ENCODE measurements at regions not wholly inside any gene's neighbourhood (a gene's known extent, or its start where the extent isn't known, plus 50 kb on each side); places are given as distances from the start of the nearest gene placed in this dataset.
A peak's percentile ranks its signal among the peaks of the same experiment; 100 is the strongest.
"Not testable (repeated sequence)": the region's sequence is repeated elsewhere in the genome, so short reads cannot be mapped to it uniquely, and the experiment has no call there.

DNA sequence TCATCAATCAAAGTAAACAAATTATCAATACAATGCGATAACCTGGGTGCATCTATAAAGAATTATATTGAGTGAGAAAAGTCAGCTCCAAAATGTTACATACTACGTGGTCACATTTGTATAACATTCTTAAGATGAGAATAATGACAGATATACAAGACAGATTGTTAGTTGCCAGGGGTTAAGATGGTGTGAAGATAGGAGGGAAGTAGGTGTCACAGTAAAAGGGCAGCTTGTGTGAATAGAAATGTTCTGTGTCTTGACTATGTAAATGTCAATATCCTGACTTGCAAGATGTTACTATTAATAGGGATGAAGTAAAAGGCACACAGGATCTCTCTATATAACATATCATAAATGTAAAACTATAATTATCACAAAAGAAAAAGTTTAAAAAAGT lies 611.2 kb upstream of the SPRY2 start:
- DNase-seq (ENCODE audit: low read depth): no peak

DNA sequence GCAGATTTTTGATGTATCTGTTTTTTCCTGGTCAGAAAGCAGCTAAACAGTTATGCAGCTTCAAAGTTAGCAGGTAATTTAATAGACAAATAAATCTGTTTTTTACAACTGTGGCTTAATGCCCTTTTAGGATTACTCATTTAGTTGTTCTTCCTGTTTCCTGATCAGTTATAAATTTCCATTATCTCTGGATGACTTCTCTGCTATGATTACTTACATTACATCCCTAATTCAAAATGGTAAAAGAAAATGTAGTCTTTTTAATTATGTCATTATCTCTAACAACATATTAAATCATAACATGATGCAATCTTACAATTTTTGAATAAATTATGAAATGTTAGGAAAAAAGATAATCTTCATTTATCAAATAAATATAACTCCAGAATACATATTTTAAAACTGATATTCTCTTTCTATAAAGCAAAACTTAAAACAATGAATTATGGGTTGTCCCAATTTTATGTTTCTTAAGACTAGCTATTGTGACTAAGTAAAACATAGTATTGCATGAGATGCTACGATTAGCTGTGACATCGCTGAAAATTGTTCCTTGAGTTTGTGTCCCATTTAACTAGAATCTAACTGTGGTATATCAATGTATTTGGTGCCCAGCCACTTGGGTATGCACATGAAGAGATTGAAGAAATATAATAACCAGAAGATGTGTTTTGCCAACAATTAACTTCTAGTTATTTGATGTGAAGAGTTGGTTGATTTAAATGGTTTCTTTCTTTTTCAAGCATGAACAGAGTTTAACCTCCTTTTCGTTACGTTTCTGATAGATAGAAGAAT lies 605.3 kb upstream of the SPRY2 start:
- no peak for DNase-seq (ENCODE audit: low read depth)

GRCh38 chr13:80945328-80945727 lies 604.4 kb upstream of the SPRY2 start:
- DNase-seq (ENCODE audit: low read depth): no peak

GRCh38 chr13:80939581-80939980 lies 598.7 kb upstream of the SPRY2 start:
- DNase-seq (ENCODE audit: low read depth): peak; percentile 33

DNA sequence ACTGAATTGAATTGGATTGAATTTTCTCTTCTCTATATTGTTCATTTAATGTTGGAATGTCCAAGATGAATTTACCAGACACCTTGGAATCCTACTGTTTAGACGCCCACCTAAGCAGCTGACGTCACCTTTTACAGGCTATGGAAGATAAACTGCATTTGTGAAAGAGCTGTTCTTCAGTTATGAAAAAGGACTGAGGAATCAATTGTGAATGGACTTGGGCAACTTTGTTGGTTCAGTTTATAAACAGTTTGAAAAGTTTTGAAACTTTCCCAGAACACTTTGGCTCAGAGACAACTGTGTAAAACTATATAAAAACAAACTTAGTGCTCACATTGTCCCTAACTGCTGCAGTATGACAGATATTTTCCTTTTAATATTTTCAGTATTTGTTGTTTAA lies 590.8 kb upstream of the SPRY2 start:
- no peak for DNase-seq (ENCODE audit: low read depth)

- no peak for DNase-seq (ENCODE audit: low read depth)
Measured at GRCh38 chr13:80931118-80931517, 590.2 kb upstream of the SPRY2 start.

DNA sequence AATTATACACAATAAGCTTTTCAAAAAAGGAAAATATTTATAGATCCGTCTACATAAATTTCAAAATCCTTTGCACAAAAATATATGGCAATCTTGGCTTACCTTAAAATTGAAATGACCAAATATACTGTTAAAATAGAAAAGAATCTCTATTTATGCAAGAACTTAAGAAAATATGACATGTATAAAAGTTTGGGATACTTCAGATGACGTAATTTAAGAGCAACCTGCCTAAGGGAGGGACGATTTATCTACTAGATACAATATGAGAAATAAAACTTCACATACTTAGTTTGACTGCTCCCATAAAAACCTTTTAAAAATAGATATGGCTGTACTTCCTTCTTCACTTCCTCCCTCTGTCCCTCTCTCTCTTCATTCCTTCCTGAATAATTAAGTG lies 587.3 kb upstream of the SPRY2 start:
- no peak for DNase-seq (ENCODE audit: low read depth)

GRCh38 chr13:80926024-80926423 lies 585.1 kb upstream of the SPRY2 start:
- DNase-seq (ENCODE audit: low read depth): not testable (repeated sequence)

DNA sequence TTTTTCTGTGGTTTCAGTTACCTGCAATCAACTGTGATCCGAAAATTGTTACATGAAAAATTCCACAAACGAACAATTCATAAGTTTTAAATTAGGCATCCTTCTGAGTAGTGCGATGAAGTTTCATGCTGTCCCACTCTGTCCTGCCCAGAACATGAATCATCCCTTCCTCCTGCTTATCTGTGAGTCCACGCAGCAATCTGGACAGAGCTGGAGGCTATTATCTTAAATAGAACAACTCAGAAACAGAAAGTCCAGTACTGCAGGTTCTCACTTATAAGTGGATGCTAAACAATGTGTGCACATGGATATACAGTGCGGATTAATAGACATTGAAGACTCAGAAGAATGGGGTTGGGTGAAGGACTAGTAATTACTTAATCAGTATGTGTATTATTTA lies 583.7 kb upstream of the SPRY2 start:
- peak; percentile 59 for DNase-seq (ENCODE audit: low read depth)

DNA sequence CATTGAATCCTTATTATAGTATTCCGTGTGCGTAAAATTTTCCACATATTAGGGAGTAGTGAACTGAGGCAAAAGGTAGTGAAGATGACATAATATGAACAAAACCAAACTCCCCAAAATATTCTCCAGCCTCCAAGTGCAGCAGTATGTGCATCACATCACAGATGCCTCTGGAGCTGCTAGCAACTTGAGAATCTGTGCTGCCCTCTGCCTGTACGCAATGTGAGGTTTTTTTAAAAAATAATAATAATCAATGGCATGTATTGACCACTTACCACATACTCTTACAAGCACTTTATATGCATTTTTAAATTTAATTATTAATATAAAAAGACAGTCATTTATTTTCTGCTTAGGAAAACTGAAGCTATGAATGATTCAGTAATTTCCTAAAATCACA lies 583.0 kb upstream of the SPRY2 start:
- peak; percentile 29 for DNase-seq (ENCODE audit: low read depth)

- DNase-seq (ENCODE audit: low read depth): peak; percentile 10
Measured at GRCh38 chr13:80921971-80922370, 581.0 kb upstream of the SPRY2 start.

- peak; percentile 64 for DNase-seq (ENCODE audit: low read depth)
Measured at GRCh38 chr13:80921541-80921940, 580.6 kb upstream of the SPRY2 start.

GRCh38 chr13:80906860-80907259 lies 565.9 kb upstream of the SPRY2 start:
- DNase-seq (ENCODE audit: low read depth): no peak

DNA sequence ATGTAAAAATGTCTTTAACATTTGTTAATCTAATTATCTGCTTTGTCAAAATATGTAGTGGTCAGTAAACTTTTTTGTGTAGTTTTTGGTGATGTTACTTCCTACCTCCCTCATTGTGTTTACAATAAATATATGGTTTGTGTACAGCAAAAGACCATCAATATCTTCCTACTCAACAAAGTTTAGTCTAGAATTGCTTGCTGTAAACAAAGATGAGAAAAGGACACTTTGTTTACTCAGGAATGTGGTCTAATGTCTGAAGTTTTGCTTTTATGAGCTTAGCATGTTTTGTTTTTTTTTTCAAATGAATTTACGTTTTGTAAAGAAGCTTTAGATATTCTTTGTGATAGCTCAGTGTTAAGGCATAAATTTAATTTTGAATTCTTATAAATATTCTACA lies 563.5 kb upstream of the SPRY2 start:
- no peak for DNase-seq (ENCODE audit: low read depth)

DNA sequence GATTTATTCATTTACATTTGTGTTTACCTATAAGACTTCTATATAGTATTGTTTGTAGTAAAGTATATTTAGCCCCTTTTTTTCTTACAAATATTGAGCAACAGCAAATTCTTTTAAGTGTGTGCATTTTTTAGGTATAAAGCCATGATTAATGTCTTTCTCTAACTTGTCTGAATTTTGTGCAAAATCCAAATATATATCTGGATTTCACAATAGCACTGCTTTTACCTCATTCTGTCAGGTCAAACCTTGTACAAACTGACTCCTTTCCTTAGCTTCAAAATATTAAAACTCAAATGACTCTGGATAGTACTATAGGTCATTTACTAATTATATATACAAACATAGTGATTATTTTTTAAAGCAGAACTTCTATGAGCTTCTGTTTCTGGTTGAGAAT lies 563.0 kb upstream of the SPRY2 start:
- DNase-seq (ENCODE audit: low read depth): no peak

DNA sequence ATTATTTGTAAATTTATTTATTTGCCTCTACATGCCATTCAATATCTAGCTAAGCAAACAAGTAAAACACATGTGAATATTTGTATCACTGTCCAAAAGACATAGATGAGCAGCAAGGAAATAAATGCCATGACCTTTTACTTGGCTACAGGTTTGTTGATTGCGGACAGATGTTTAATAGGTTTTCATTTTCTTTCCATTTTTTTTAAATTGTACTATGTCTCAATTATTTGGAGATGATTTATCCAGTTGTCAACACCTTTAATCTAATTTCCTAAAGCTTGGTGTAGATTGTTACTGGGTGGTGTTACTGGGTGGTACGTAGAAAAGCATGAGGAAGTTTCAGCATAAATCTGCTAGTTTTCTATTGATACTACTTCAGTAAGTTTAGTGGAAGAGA lies 560.6 kb upstream of the SPRY2 start:
- DNase-seq (ENCODE audit: low read depth): no peak

- no peak for DNase-seq (ENCODE audit: low read depth)
Measured at GRCh38 chr13:80901111-80901510, 560.2 kb upstream of the SPRY2 start.

- no peak for DNase-seq (ENCODE audit: low read depth)
Measured at GRCh38 chr13:80900561-80900960, 559.6 kb upstream of the SPRY2 start.

DNA sequence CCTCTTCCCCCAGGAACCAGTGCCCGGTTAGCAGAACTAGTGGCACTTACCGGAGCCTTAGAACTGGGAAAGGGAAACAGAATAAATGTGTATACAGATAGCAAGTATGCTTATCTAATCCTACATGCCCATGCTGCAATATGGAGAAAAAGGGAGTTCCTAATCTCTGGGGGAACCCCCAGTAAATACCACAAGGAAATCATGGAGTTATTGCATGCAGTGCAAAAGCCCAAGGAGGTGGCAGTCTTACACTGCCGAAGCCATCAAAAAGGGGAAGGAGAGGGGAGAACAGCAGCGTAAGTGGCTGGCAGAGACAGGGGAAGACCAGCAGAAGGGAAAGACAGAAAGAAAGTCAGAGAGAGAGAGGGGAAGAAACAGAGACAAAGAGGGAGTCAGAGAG lies 556.7 kb upstream of the SPRY2 start:
- not testable (repeated sequence) for DNase-seq (ENCODE audit: low read depth)

DNA sequence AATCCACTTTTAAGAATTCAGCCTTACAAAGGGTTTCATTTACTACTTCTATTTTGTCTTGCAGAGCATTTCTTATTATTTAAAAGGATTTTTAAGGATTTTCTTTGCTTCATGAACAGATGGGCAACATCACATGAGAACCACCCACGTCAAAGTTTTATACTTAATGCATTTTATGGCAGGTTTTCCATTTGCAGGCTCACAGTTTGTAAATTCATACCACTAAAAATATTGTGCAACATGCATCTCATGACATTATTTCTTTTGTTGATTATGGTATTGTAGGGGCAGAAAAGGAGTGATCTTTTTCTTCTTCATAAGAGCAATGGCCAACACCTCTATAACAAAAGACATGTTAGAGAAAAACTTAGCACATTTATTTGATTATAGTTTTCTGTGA lies 554.0 kb upstream of the SPRY2 start:
- no peak for DNase-seq (ENCODE audit: low read depth)

GRCh38 chr13:80889829-80890228 lies 548.9 kb upstream of the SPRY2 start:
- no peak for DNase-seq (ENCODE audit: low read depth)

- DNase-seq (ENCODE audit: low read depth): no peak
Measured at GRCh38 chr13:80888390-80888789, 547.5 kb upstream of the SPRY2 start.

DNA sequence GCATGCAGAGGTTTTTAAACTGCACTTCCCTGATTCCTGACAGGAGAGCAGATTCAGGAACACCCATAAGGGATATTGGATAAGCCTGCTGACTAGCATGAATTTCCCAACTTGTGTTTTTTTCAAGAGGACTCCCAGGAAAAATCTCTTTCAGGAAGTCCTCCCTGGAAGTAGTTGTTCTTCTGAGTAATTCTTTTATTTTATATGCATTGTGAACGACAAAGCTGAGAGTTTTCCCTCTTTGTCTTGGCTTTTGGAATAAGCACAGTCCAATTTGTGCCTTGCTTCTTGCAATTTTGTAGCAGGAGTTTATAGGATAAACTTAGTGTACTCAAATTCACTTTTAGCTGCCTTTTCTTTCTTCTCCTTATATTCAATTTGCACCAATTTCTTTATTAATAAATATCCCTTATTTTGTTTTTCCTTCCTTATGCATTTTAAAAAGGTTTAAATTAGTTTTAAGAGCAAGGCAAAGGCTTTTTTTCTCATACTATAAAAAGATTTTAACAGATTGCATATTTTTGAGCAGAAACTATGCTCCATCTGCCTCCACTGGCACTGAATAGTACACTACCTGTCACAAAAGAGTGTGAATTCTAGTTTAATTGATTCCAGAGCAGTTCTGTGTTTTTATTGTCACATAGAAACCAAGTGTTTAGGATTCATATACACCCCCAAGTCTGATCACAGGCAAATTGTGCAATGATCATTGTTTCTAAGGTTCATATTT lies 543.3 kb upstream of the SPRY2 start:
- no peak for DNase-seq (ENCODE audit: low read depth)

GRCh38 chr13:80883545-80883944 lies 542.6 kb upstream of the SPRY2 start:
- DNase-seq (ENCODE audit: low read depth): no peak

Data from ELR (cell line).